SU-DHL-6 (cell line): ENCODE measurements at regions not wholly inside any gene's neighbourhood (a gene's known extent, or its start where the extent isn't known, plus 50 kb on each side); places are given as distances from the start of the nearest gene placed in this dataset.

ENCODE experiments used
- H2AFZ ChIP-seq: fragments of 200-600 bp; sonication (generic); 2 replicates; pipeline ENCODE4 v1.6.1; 2014; ENCODE audit warnings: low read depth, mild to moderate bottlenecking, moderate library complexity, mixed read lengths, antibody characterized with exemption, low read length; ENCODE audit not compliant: severe bottlenecking
- H3F3A ChIP-seq: fragments of 200-600 bp; shearing (Covaris generic); 2 replicates; pipeline ENCODE4 v1.6.0; 2016; ENCODE audit warnings: antibody characterized with exemption, mild to moderate bottlenecking; ENCODE audit not compliant: insufficient read depth
- H3K27ac ChIP-seq: fragments of 200-600 bp; sonication (generic); 2 replicates; pipeline ENCODE4 v1.5.1; 2016; ENCODE audit warnings: low read depth, mild to moderate bottlenecking, low read length, moderate library complexity, mixed read lengths
- H3K27me3 ChIP-seq: fragments of 200-600 bp; sonication (generic), shearing (Covaris generic); 2 replicates; pipeline ENCODE4 v1.6.0; 2014; ENCODE audit warnings: mild to moderate bottlenecking, low read length
- H3K36me3 ChIP-seq: fragments of 200-600 bp; sonication (generic); 2 replicates; pipeline ENCODE4 v1.6.1; 2014; ENCODE audit warnings: mild to moderate bottlenecking, low read length, mixed read lengths
- H3K4me2 ChIP-seq: fragments of 300-600, 200-600 bp; shearing (Covaris generic), sonication (generic); 2 replicates; pipeline ENCODE4 v1.6.0; 2014; ENCODE audit warnings: low read length, low read depth, mild to moderate bottlenecking; ENCODE audit not compliant: poor library complexity, severe bottlenecking
- H3K4me3 ChIP-seq: fragments of 200-600 bp; sonication (generic); 2 replicates; pipeline ENCODE4 v1.5.1; 2014; ENCODE audit warnings: antibody characterized with exemption, low read length, mild to moderate bottlenecking, mixed read lengths; ENCODE audit not compliant: insufficient read depth, poor library complexity, severe bottlenecking
- H3K79me2 ChIP-seq: fragments of 200-600 bp; sonication (generic); 2 replicates; pipeline ENCODE4 v1.6.1; 2014; ENCODE audit warnings: mild to moderate bottlenecking, low read length, moderate library complexity; ENCODE audit not compliant: insufficient read depth
- H3K9ac ChIP-seq: fragments of 200-600 bp; sonication (generic); 2 replicates; pipeline ENCODE4 v1.7.0; 2014; ENCODE audit warnings: mild to moderate bottlenecking, low read length
- H3K9me2 ChIP-seq: fragments of 200-600 bp; sonication (generic); replicated peaks from 2 replicates; pipeline ENCODE4 v1.6.1; 2014; ENCODE audit warnings: low read length; ENCODE audit not compliant: insufficient read depth
- H3K9me3 ChIP-seq: fragments of 200-600 bp; sonication (generic); 2 replicates; pipeline ENCODE4 v1.6.1; 2014; ENCODE audit warnings: low read length, mixed read lengths; ENCODE audit not compliant: insufficient read depth
- H4K20me1 ChIP-seq: fragments of 200-600 bp; sonication (generic); 2 replicates; pipeline ENCODE4 v1.6.1; 2014; ENCODE audit warnings: low read depth, mild to moderate bottlenecking, antibody characterized with exemption, low read length, moderate library complexity, mixed read lengths
- EZH2phosphoT487 ChIP-seq: fragments of 200-600 bp; sonication (generic), shearing (Covaris generic); conservative IDR thresholded peaks from 2 replicates; pipeline ENCODE4 v1.6.1; 2018; ENCODE audit warnings: mild to moderate bottlenecking, antibody characterized with exemption, low read length, moderate library complexity, mixed read lengths
- TF ChIP-seq, protein P1 (sequence below): fragments of 200-600 bp; sonication (generic); IDR thresholded peaks from one replicate; pipeline ENCODE4 v1.5.1; 2017; ENCODE audit warnings: antibody characterized with exemption, mild to moderate bottlenecking, low read length, moderate library complexity; ENCODE audit not compliant: insufficient read depth, poor library complexity, severe bottlenecking

- no peaks in the 10 kb centered on the region for H3K36me3 ChIP-seq
- H3K9me2 ChIP-seq: no peaks in the 10 kb centered on the region
- no peak overlapping the region for H3K4me3 ChIP-seq
- no peaks in the 10 kb centered on the region for H3F3A ChIP-seq
- H3K9me3 ChIP-seq: no peaks in the 10 kb centered on the region
- H3K4me2 ChIP-seq: no peak overlapping the region
- no peaks in the 10 kb centered on the region for H4K20me1 ChIP-seq
- no peak overlapping the region for H3K9ac ChIP-seq
- TF ChIP-seq EZH2phosphoT487: no peak
- TF ChIP-seq, protein P1, sequence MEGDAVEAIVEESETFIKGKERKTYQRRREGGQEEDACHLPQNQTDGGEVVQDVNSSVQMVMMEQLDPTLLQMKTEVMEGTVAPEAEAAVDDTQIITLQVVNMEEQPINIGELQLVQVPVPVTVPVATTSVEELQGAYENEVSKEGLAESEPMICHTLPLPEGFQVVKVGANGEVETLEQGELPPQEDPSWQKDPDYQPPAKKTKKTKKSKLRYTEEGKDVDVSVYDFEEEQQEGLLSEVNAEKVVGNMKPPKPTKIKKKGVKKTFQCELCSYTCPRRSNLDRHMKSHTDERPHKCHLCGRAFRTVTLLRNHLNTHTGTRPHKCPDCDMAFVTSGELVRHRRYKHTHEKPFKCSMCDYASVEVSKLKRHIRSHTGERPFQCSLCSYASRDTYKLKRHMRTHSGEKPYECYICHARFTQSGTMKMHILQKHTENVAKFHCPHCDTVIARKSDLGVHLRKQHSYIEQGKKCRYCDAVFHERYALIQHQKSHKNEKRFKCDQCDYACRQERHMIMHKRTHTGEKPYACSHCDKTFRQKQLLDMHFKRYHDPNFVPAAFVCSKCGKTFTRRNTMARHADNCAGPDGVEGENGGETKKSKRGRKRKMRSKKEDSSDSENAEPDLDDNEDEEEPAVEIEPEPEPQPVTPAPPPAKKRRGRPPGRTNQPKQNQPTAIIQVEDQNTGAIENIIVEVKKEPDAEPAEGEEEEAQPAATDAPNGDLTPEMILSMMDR: no peak
- H2AFZ ChIP-seq: no peak overlapping the region
- H3K27me3 ChIP-seq: no peaks in the 10 kb centered on the region
- H3K27ac ChIP-seq: no peak overlapping the region
- H3K79me2 ChIP-seq: no peaks in the 10 kb centered on the region
Measured at GRCh38 chr4:59086410-59086809, 1976.2 kb upstream of the IGFBP7 start.

DNA sequence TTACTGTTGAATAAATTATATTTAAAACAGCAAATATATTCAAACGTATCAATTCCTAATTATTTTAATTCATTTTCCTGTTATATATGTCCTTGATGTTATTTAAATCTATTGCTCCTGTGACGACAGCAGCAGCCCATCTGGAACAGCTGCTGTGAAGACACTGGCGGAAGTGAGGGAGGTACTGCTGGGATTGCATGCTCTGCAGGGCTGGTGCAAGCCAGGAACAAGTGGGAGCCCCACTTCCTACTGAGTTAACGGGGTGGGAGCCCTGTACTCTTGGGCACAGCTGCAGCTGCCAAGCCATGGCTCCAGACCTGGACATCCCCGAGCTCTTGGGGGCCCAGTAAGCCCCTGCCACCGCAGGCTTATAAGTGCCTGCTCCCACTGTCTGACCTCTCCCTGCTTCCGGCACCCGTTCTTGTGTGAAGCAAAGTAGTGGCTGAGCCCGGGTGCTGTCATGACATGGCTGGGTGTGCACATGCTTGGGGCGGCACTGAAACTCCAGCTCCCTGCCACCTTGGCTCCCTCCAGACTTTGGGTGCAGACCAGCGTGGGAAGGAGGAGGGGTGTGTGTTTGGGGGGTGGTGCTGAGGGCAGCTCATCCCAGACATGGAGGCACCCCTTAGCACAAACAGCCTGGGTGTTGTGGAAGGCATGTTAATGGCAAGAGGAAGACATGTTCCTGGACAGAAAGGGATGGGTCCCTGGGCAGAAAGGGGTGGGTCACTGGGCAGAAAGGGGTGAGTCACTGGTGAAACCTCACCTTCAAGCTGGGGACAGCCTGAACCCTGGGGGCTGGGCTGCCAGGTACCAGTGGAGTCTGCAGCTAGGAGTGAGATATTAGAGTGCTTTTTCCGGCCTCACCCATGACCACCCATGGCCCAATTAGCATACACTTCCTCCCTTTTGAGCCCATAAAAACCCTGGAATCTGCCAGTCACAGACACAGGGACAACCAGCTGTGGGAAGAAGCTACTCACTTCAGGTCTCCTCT is 1981.3 kb upstream of the IGFBP7 start:
- H3K79me2 ChIP-seq: no peaks in the 10 kb centered on the region
- no peak overlapping the region for H3K9ac ChIP-seq
- no peak overlapping the region for H3K4me2 ChIP-seq
- no peak overlapping the region for H3K27ac ChIP-seq
- no peaks in the 10 kb centered on the region for H3F3A ChIP-seq
- H3K9me3 ChIP-seq: no peaks in the 10 kb centered on the region
- no peaks in the 10 kb centered on the region for H3K27me3 ChIP-seq
- no peaks in the 10 kb centered on the region for H3K9me2 ChIP-seq
- no peaks in the 10 kb centered on the region for H4K20me1 ChIP-seq
- TF ChIP-seq EZH2phosphoT487: no peak
- TF ChIP-seq, protein P1: no peak
- H2AFZ ChIP-seq: no peak overlapping the region
- no peaks in the 10 kb centered on the region for H3K36me3 ChIP-seq
- no peak overlapping the region for H3K4me3 ChIP-seq

DNA sequence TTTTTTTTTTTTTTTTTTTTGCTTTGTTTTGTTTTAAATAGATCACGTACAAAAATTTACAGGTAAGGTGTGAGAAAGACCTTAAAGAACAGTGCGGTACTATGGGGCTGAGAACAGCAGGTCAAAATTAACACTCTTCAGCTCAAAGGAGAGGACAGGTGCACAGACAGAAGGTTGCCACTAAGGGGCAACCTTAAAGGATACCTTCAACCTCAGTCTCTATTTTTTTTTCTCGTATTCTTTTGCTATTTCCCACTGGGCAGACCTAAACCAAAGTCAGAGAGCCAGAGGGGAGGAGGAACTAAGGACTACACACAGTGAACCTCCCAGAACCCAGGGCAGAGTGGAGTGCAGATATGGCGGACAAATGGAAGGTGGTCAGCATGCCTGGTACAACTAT is 1984.3 kb upstream of the IGFBP7 start:
- Histone ChIP-seq H3K79me2 (no peaks in the 10 kb centered on the region), H3K36me3 (no peaks in the 10 kb centered on the region), H3K4me2 (no peak overlapping the region), H3K9me3 (no peaks in the 10 kb centered on the region), H3K9me2 (no peaks in the 10 kb centered on the region), H3K27me3 (no peaks in the 10 kb centered on the region), H3K9ac (no peak overlapping the region), H3F3A (no peaks in the 10 kb centered on the region), H4K20me1 (no peaks in the 10 kb centered on the region), H3K4me3 (no peak overlapping the region), H3K27ac (no peak overlapping the region), H2AFZ (no peak overlapping the region)
- no peak for TF ChIP-seq EZH2phosphoT487

DNA sequence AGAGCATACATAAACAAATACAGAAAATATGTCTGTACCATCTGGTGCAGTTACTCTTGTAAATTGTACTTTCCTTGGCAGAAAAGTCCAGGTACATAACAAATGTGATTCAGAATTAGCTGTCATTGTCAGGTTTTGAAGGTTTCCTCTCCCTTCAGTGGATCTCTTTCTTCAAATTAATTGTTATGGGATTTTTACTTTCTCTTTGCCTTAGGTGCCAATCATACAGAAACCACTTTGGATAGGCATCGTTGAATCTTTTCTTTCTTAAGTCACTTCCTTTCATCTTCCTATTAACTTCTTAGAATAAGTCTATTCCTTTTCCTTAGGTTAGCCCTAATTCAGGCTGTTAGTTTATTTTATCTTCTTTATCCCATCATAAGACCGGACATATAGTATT is 1992.1 kb upstream of the IGFBP7 start:
- Histone ChIP-seq H3K4me2 (no peak overlapping the region), H3K27me3 (no peaks in the 10 kb centered on the region), H3K9me2 (no peaks in the 10 kb centered on the region), H3K27ac (no peak overlapping the region), H3K36me3 (no peaks in the 10 kb centered on the region), H3K4me3 (no peak overlapping the region), H2AFZ (no peak overlapping the region), H3K9me3 (no peaks in the 10 kb centered on the region), H3F3A (no peaks in the 10 kb centered on the region), H4K20me1 (no peaks in the 10 kb centered on the region), H3K79me2 (no peaks in the 10 kb centered on the region), H3K9ac (no peak overlapping the region)
- TF ChIP-seq, protein P1: no peak
